ENCODE measurements at regions not wholly inside any gene's neighbourhood (a gene's known extent, or its start where the extent isn't known, plus 50 kb on each side); places are given as distances from the start of the nearest gene placed in this dataset.

GRCh38 chr16:85367485-85367884 is 245.6 kb upstream of the GSE1 start:
- TF ChIP-seq, protein P1, sequence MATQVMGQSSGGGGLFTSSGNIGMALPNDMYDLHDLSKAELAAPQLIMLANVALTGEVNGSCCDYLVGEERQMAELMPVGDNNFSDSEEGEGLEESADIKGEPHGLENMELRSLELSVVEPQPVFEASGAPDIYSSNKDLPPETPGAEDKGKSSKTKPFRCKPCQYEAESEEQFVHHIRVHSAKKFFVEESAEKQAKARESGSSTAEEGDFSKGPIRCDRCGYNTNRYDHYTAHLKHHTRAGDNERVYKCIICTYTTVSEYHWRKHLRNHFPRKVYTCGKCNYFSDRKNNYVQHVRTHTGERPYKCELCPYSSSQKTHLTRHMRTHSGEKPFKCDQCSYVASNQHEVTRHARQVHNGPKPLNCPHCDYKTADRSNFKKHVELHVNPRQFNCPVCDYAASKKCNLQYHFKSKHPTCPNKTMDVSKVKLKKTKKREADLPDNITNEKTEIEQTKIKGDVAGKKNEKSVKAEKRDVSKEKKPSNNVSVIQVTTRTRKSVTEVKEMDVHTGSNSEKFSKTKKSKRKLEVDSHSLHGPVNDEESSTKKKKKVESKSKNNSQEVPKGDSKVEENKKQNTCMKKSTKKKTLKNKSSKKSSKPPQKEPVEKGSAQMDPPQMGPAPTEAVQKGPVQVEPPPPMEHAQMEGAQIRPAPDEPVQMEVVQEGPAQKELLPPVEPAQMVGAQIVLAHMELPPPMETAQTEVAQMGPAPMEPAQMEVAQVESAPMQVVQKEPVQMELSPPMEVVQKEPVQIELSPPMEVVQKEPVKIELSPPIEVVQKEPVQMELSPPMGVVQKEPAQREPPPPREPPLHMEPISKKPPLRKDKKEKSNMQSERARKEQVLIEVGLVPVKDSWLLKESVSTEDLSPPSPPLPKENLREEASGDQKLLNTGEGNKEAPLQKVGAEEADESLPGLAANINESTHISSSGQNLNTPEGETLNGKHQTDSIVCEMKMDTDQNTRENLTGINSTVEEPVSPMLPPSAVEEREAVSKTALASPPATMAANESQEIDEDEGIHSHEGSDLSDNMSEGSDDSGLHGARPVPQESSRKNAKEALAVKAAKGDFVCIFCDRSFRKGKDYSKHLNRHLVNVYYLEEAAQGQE (IDR thresholded peaks at IDR 0.05; ENCODE audit: insufficient read depth in 1 of 2, low read depth in 2 of 2, low read length in 1 of 2) = no peak
- TF ChIP-seq SIN3A (IDR thresholded peaks at IDR 0.05; ENCODE audit: borderline replicate concordance, insufficient read depth, low read depth, low read length) = no peak
- in situ Hi-C loops (cut with HindIII; ENCODE audit: low pct_unique_long_range_greater_than_20kb, low sequenced_read_pairs) = no loop called here
- no peak for DNase-seq (ENCODE audit: low read depth, low spot score)
- no TSS peak for BruUV-seq (replicated peaks)
- intact Hi-C loops (cut with micrococcal nuclease; ENCODE audit: unreplicated experiment) = no loop called here
- Histone ChIP-seq H3K27ac (ENCODE audit: low read length) (peak overlapping the region; percentile 29; the same call in 1 of the 2 replicates), H3K36me3 (ENCODE audit: control insufficient read depth, insufficient read depth, low read length) (no peaks in the 10 kb centered on the region), H3K9me3 (ENCODE audit: control insufficient read depth, insufficient read depth, low read depth, low read length) (no peaks in the 10 kb centered on the region), H3K27me3 (ENCODE audit: control insufficient read depth, insufficient read depth, low read length) (no peaks in the 10 kb centered on the region), H3K4me1 (ENCODE audit: control insufficient read depth, insufficient read depth, low read length) (peaks cover 14% of the 10 kb centered on the region), H3K4me3 (ENCODE audit: low read depth in 2 of 2, low read length in 2 of 2) (no peak overlapping the region)
- CTCF ChIA-PET = no interaction called here
- POLR2A ChIA-PET = no interaction called here
- no peak for ATAC-seq

- DNase-seq (ENCODE audit: low read depth, low spot score) = no peak
- ATAC-seq = no peak
- ChIA-PET POLR2A (no interaction called here), CTCF (interaction anchor here (0.7 kb wide), 2 partner anchors 209 to 248 kb away, joined by 3 read pairs; no protein-coding TSS in a partner anchor)
- peak overlapping the region; percentile 21; the same call in 1 of the 2 replicates for H3K27ac ChIP-seq (ENCODE audit: low read length)
- H3K4me1 ChIP-seq (ENCODE audit: control insufficient read depth, insufficient read depth, low read length) = peaks cover 14% of the 10 kb centered on the region
- H3K9me3 ChIP-seq (ENCODE audit: control insufficient read depth, insufficient read depth, low read depth, low read length) = no peaks in the 10 kb centered on the region
- TF ChIP-seq SIN3A (IDR thresholded peaks at IDR 0.05; ENCODE audit: borderline replicate concordance, insufficient read depth, low read depth, low read length) (no peak), TCF7L2 (IDR thresholded peaks at IDR 0.05; ENCODE audit: low read depth, low read length) (no peak), POLR2AphosphoS5 (IDR thresholded peaks at IDR 0.05; ENCODE audit: low read depth, low read length) (no peak)
- TF ChIP-seq, protein P1 (IDR thresholded peaks at IDR 0.05; ENCODE audit: insufficient read depth in 1 of 2, low read depth in 2 of 2, low read length in 1 of 2) = no peak
- TF ChIP-seq, protein P2, sequence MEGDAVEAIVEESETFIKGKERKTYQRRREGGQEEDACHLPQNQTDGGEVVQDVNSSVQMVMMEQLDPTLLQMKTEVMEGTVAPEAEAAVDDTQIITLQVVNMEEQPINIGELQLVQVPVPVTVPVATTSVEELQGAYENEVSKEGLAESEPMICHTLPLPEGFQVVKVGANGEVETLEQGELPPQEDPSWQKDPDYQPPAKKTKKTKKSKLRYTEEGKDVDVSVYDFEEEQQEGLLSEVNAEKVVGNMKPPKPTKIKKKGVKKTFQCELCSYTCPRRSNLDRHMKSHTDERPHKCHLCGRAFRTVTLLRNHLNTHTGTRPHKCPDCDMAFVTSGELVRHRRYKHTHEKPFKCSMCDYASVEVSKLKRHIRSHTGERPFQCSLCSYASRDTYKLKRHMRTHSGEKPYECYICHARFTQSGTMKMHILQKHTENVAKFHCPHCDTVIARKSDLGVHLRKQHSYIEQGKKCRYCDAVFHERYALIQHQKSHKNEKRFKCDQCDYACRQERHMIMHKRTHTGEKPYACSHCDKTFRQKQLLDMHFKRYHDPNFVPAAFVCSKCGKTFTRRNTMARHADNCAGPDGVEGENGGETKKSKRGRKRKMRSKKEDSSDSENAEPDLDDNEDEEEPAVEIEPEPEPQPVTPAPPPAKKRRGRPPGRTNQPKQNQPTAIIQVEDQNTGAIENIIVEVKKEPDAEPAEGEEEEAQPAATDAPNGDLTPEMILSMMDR (IDR thresholded peaks at IDR 0.05) = no peak
- no peaks in the 10 kb centered on the region for H3K36me3 ChIP-seq (ENCODE audit: control insufficient read depth, insufficient read depth, low read length)
- in situ Hi-C loops (cut with HindIII; ENCODE audit: low pct_unique_long_range_greater_than_20kb, low sequenced_read_pairs) = no loop called here
- H3K4me3 ChIP-seq (ENCODE audit: low read depth in 2 of 2, low read length in 2 of 2) = no peak overlapping the region
- intact Hi-C loops (cut with micrococcal nuclease; ENCODE audit: unreplicated experiment) = no loop called here
- no TSS peak for BruUV-seq (replicated peaks)
- no peaks in the 10 kb centered on the region for H3K27me3 ChIP-seq (ENCODE audit: control insufficient read depth, insufficient read depth, low read length)
Observed at GRCh38 chr16:85369060-85369459, 244.1 kb upstream of the GSE1 start.
